Neural progenitor cell (in vitro differentiated cells): ENCODE measurements at regions not wholly inside any gene's neighbourhood (a gene's known extent, or its start where the extent isn't known, plus 50 kb on each side); places are given as distances from the start of the nearest gene placed in this dataset.

ENCODE experiments used
- DNase-seq: peaks from one replicate; pipeline ENCODE4 v3.0.0-alpha.2; 2016; ENCODE audit warnings: low spot score
- H2AFZ ChIP-seq: fragments of 200-600 bp; sonication (generic); replicated peaks from 2 replicates; pipeline ENCODE4 v1.6.1; 2016; ENCODE audit warnings: antibody characterized with exemption
- H3F3A ChIP-seq: fragments of 200-600 bp; sonication (generic); 2 replicates; pipeline ENCODE4 v1.6.1; 2016; ENCODE audit warnings: antibody characterized with exemption, low read depth
- H3K27ac ChIP-seq: fragments of 200-600 bp; sonication (generic); 2 replicates; pipeline ENCODE4 v1.5.1; 2016; ENCODE audit warnings: mild to moderate bottlenecking
- H3K27me3 ChIP-seq: fragments of 200-600 bp; sonication (generic); 2 replicates; pipeline ENCODE4 v1.6.1; 2016; ENCODE audit warnings: mild to moderate bottlenecking, moderate library complexity
- H3K36me3 ChIP-seq: fragments of 200-600 bp; sonication (generic); 2 replicates; pipeline ENCODE4 v1.5.1; 2016
- H3K4me1 ChIP-seq: fragments of 200-600 bp; sonication (generic); 2 replicates; pipeline ENCODE4 v1.6.1; 2016; ENCODE audit warnings: mixed run types
- H3K4me2 ChIP-seq: fragments of 200-600 bp; sonication (generic); 2 replicates; pipeline ENCODE4 v1.6.1; 2016
- H3K4me3 ChIP-seq: fragments of 200-600 bp; sonication (generic); 2 replicates; pipeline ENCODE4 v1.5.1; 2016
- H3K79me2 ChIP-seq: fragments of 200-600 bp; sonication (generic); 2 replicates; pipeline ENCODE4 v1.6.1; 2016; ENCODE audit warnings: low read depth
- H3K9ac ChIP-seq: fragments of 200-600 bp; sonication (generic); 2 replicates; pipeline ENCODE4 v1.6.1; 2016
- H3K9me3 ChIP-seq: fragments of 200-600 bp; sonication (generic); 2 replicates; pipeline ENCODE4 v1.5.1; 2016; ENCODE audit warnings: low read depth
- H4K20me1 ChIP-seq: fragments of 200-600 bp; sonication (generic); 2 replicates; pipeline ENCODE4 v1.6.1; 2016; ENCODE audit warnings: low read depth
- H3K27ac Mint-ChIP-seq: 3 replicates; pipeline ENCODE4 v1.8.0; 2021; ENCODE audit warnings: mixed read lengths
- H3K27me3 Mint-ChIP-seq: 2 replicates; pipeline ENCODE4 v1.8.0; 2022; ENCODE audit warnings: low read depth, mild to moderate bottlenecking, inconsistent platforms, moderate library complexity, mixed read lengths; ENCODE audit not compliant: insufficient read depth
- H3K36me3 Mint-ChIP-seq: 3 replicates; pipeline ENCODE4 v1.8.0; 2021; ENCODE audit warnings: mixed read lengths
- H3K4me1 Mint-ChIP-seq: 3 replicates; pipeline ENCODE4 v1.8.0; 2021; ENCODE audit warnings: mixed read lengths
- H3K4me3 Mint-ChIP-seq: 3 replicates; pipeline ENCODE4 v1.8.0; 2021; ENCODE audit warnings: mild to moderate bottlenecking, moderate library complexity, mixed read lengths
- H3K9me3 Mint-ChIP-seq: 3 replicates; pipeline ENCODE4 v1.8.0; 2020; ENCODE audit warnings: mixed read lengths
- CTCF ChIP-seq: fragments of 200-600 bp; sonication (generic); IDR thresholded peaks from 2 replicates; pipeline ENCODE4 v1.5.1; 2017; ENCODE audit warnings: antibody characterized with exemption, mild to moderate bottlenecking
- EZH2 ChIP-seq: fragments of 200-600 bp; sonication (generic); IDR thresholded peaks from 2 replicates; pipeline ENCODE4 v1.6.1; 2017; ENCODE audit warnings: antibody characterized with exemption, mild to moderate bottlenecking, moderate library complexity
- EZH2phosphoT487 ChIP-seq: fragments of 200-600 bp; sonication (generic); IDR thresholded peaks from 2 replicates; pipeline ENCODE4 v1.6.1; 2017; ENCODE audit warnings: antibody characterized with exemption

GRCh38 chr4:83782591-83782990 lies 246.7 kb downstream of the GPAT3 start:
- no peaks in the 10 kb centered on the region for H3K9me3 ChIP-seq
- no peak overlapping the region for H3K4me2 ChIP-seq
- H3K27me3 ChIP-seq, result no peaks in the 10 kb centered on the region
- no peak overlapping the region for H3K4me3 Mint-ChIP-seq
- no peak overlapping the region for H3K27ac ChIP-seq
- H3K9me3 Mint-ChIP-seq, result no peaks in the 10 kb centered on the region
- no peaks in the 10 kb centered on the region for H3K4me1 Mint-ChIP-seq
- peaks cover 3% of the 10 kb centered on the region for H3K4me1 ChIP-seq
- no peak for DNase-seq
- no peak overlapping the region for H3K9ac ChIP-seq
- H3F3A ChIP-seq, result no peaks in the 10 kb centered on the region
- no peaks in the 10 kb centered on the region for H4K20me1 ChIP-seq
- H3K27me3 Mint-ChIP-seq, result no peaks in the 10 kb centered on the region
- TF ChIP-seq EZH2 (no peak), CTCF (no peak), EZH2phosphoT487 (no peak)
- no peak overlapping the region for H3K4me3 ChIP-seq
- no peak overlapping the region for H2AFZ ChIP-seq
- no peaks in the 10 kb centered on the region for H3K36me3 Mint-ChIP-seq
- no peak overlapping the region for H3K27ac Mint-ChIP-seq
- no peaks in the 10 kb centered on the region for H3K79me2 ChIP-seq
- H3K36me3 ChIP-seq, result no peaks in the 10 kb centered on the region

- H3K9me3 Mint-ChIP-seq, result no peaks in the 10 kb centered on the region
- no peaks in the 10 kb centered on the region for H3K36me3 ChIP-seq
- H3K27ac Mint-ChIP-seq, result no peak overlapping the region
- H3K4me1 ChIP-seq, result peaks cover 3% of the 10 kb centered on the region
- TF ChIP-seq EZH2phosphoT487 (no peak), CTCF (no peak)
- no peaks in the 10 kb centered on the region for H4K20me1 ChIP-seq
- no peak overlapping the region for H2AFZ ChIP-seq
- H3K27ac ChIP-seq, result no peak overlapping the region
- DNase-seq, result no peak
- H3K4me3 Mint-ChIP-seq, result no peak overlapping the region
- H3K4me3 ChIP-seq, result no peak overlapping the region
- H3K4me2 ChIP-seq, result no peak overlapping the region
- no peaks in the 10 kb centered on the region for H3K27me3 Mint-ChIP-seq
- no peaks in the 10 kb centered on the region for H3K27me3 ChIP-seq
- no peaks in the 10 kb centered on the region for H3K79me2 ChIP-seq
- H3K36me3 Mint-ChIP-seq, result no peaks in the 10 kb centered on the region
- H3K9me3 ChIP-seq, result no peaks in the 10 kb centered on the region
- H3F3A ChIP-seq, result no peaks in the 10 kb centered on the region
- no peak overlapping the region for H3K9ac ChIP-seq
- H3K4me1 Mint-ChIP-seq, result no peaks in the 10 kb centered on the region
Observed at GRCh38 chr4:83781434-83781833, 245.5 kb downstream of the GPAT3 start.

GRCh38 chr4:83780053-83780733 lies 244.3 kb downstream of the GPAT3 start:
- H3K4me3 Mint-ChIP-seq, result no peak overlapping the region
- no peak overlapping the region for H3K4me2 ChIP-seq
- no peak overlapping the region for H3K9ac ChIP-seq

More at GRCh38 chr4:83780053-83780733, 244.3 kb downstream of the GPAT3 start:
- H3K9me3 Mint-ChIP-seq, result no peaks in the 10 kb centered on the region
- Histone ChIP-seq H3K4me3 (no peak overlapping the region), H4K20me1 (no peaks in the 10 kb centered on the region), H3K79me2 (no peaks in the 10 kb centered on the region), H2AFZ (no peak overlapping the region), H3F3A (no peaks in the 10 kb centered on the region), H3K27ac (no peak overlapping the region), H3K36me3 (no peaks in the 10 kb centered on the region), H3K27me3 (no peaks in the 10 kb centered on the region), H3K4me1 (peaks cover 3% of the 10 kb centered on the region), H3K9me3 (no peaks in the 10 kb centered on the region)
- TF ChIP-seq EZH2, result no peak
- peak; percentile 8 for TF ChIP-seq CTCF
- no peaks in the 10 kb centered on the region for H3K27me3 Mint-ChIP-seq
- no peaks in the 10 kb centered on the region for H3K36me3 Mint-ChIP-seq
- H3K27ac Mint-ChIP-seq, result no peak overlapping the region
- no peaks in the 10 kb centered on the region for H3K4me1 Mint-ChIP-seq
- DNase-seq, result no peak
